MM.1S (cell line): ENCODE measurements at regions not wholly inside any gene's neighbourhood (a gene's known extent, or its start where the extent isn't known, plus 50 kb on each side); places are given as distances from the start of the nearest gene placed in this dataset.

Experiments used
- CTCF ChIP-seq: fragments of 300-600 bp; sonication (generic); IDR thresholded peaks from 2 replicates; pipeline ENCODE4 v1.5.1; 2016; ENCODE audit warnings: antibody characterized with exemption, low read length, mixed read lengths
- EZH2 ChIP-seq: fragments of 300-600 bp; sonication (generic); optimal IDR thresholded peaks from 2 replicates; pipeline ENCODE3; 2017; ENCODE audit warnings: low read depth, mild to moderate bottlenecking, antibody characterized with exemption, low read length, mixed read lengths

DNA sequence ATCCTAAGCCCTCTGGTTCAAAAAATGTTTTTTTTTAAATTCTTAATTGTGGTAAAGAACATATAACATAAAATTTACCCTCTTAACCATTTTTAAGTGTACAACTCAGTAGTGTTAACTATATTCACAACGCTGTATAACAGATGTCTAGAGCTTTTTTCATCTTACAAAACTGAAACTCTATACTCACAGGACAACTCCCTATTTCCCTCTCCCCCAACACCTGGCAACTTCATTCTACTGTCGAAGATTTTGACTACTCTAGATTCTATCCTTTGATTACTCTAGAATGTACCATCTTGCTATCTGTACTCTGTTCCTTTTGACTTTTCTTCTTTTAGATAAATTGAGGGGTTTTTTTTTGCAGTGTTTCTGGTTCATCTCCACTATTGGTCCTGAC is 200.4 kb downstream of the KLF12 start:
- no peak for TF ChIP-seq CTCF
- no peak for TF ChIP-seq EZH2
